Neural cell (in vitro differentiated cells): ENCODE measurements at regions not wholly inside any gene's neighbourhood (a gene's known extent, or its start where the extent isn't known, plus 50 kb on each side); places are given as distances from the start of the nearest gene placed in this dataset.

Source experiments
- H2AFZ ChIP-seq: fragments of 200-600, 300-800 bp; sonication (generic), shearing (Covaris generic); 2 replicates; pipeline ENCODE4 v1.6.0; 2014; ENCODE audit warnings: low read depth, mild to moderate bottlenecking, antibody characterized with exemption, low read length, moderate library complexity
- H3F3A ChIP-seq: fragments of 200-600 bp; shearing (Covaris generic); 2 replicates; pipeline ENCODE4 v1.6.1; 2016; ENCODE audit warnings: mild to moderate bottlenecking, moderate library complexity, mixed read lengths, antibody characterized with exemption, low read length; ENCODE audit not compliant: insufficient read depth, poor library complexity, severe bottlenecking
- H3K27ac ChIP-seq: fragments of 200-600, 300-800 bp; sonication (generic), shearing (Covaris generic); 2 replicates; pipeline ENCODE4 v1.5.1; 2014; ENCODE audit warnings: mild to moderate bottlenecking, low read length, moderate library complexity
- H3K27me3 ChIP-seq: fragments of 300-800, 200-600 bp; sonication (generic), shearing (Covaris generic); 2 replicates; pipeline ENCODE4 v1.6.0; 2014; ENCODE audit warnings: mild to moderate bottlenecking, low read depth, low read length, moderate library complexity; ENCODE audit not compliant: insufficient read depth
- H3K36me3 ChIP-seq: fragments of 300-800, 200-600 bp; sonication (generic), shearing (Covaris generic); 2 replicates; pipeline ENCODE4 v1.5.1; 2014; ENCODE audit warnings: mild to moderate bottlenecking, antibody characterized with exemption, low read length, moderate library complexity; ENCODE audit not compliant: insufficient read depth
- H3K4me2 ChIP-seq: fragments of 300-800, 200-600 bp; sonication (generic), shearing (Covaris generic); 2 replicates; pipeline ENCODE4 v1.6.0; 2014; ENCODE audit warnings: mild to moderate bottlenecking, low read length
- H3K4me3 ChIP-seq: fragments of 300-800, 200-600 bp; sonication (generic), shearing (Covaris generic); 2 replicates; pipeline ENCODE4 v1.5.1; 2014; ENCODE audit warnings: mild to moderate bottlenecking, low read length, moderate library complexity
- H3K79me2 ChIP-seq: fragments of 200-600 bp; shearing (Covaris generic); replicated peaks from 2 replicates; pipeline ENCODE4 v1.6.0; 2014; ENCODE audit warnings: mild to moderate bottlenecking, low read length, moderate library complexity; ENCODE audit not compliant: insufficient read depth
- H3K9ac ChIP-seq: fragments of 300-800, 200-600 bp; sonication (generic), shearing (Covaris generic); 2 replicates; pipeline ENCODE4 v1.6.1; 2016; ENCODE audit warnings: mild to moderate bottlenecking, low read length, mixed read lengths
- H3K9me2 ChIP-seq: fragments of 200-600 bp; shearing (Covaris generic); 2 replicates; pipeline ENCODE4 v1.6.1; 2016; ENCODE audit warnings: mild to moderate bottlenecking, low read length, mixed read lengths; ENCODE audit not compliant: insufficient read depth
- H3K9me3 ChIP-seq: fragments of 200-600, 300-800 bp; sonication (generic), shearing (Covaris generic); 2 replicates; pipeline ENCODE4 v1.6.1; 2016; ENCODE audit warnings: mild to moderate bottlenecking, mixed run types, low read length, moderate library complexity, mixed read lengths
- H4K20me1 ChIP-seq: fragments of 200-600 bp; shearing (Covaris generic); 2 replicates; pipeline ENCODE4 v1.6.1; 2016; ENCODE audit warnings: mild to moderate bottlenecking, mixed run types; ENCODE audit not compliant: insufficient read depth
- CTCF ChIP-seq: fragments of 450-650 bp; IDR thresholded peaks from 2 replicates; pipeline ENCODE4 v1.5.1; 2014; ENCODE audit warnings: antibody characterized with exemption, mild to moderate bottlenecking, moderate library complexity; ENCODE audit not compliant: poor library complexity, severe bottlenecking
- EP300 ChIP-seq: fragments of 450-650 bp; conservative IDR thresholded peaks from 2 replicates; pipeline ENCODE4 v1.6.1; 2014; ENCODE audit warnings: antibody characterized with exemption, mild to moderate bottlenecking, moderate library complexity; ENCODE audit not compliant: poor library complexity, severe bottlenecking
- EZH2 ChIP-seq: fragments of 200-600, 300-800 bp; shearing (Covaris generic), sonication (generic); IDR thresholded peaks from 2 replicates; pipeline ENCODE4 v1.6.1; 2014; ENCODE audit warnings: antibody characterized with exemption, low read length, borderline replicate concordance, mild to moderate bottlenecking; ENCODE audit not compliant: insufficient read depth, poor library complexity, severe bottlenecking
- MXI1 ChIP-seq: fragments of 450-650 bp; conservative IDR thresholded peaks from 2 replicates; pipeline ENCODE4 v1.6.1; 2014; ENCODE audit warnings: antibody characterized with exemption, mild to moderate bottlenecking; ENCODE audit not compliant: poor library complexity, severe bottlenecking
- POLR2AphosphoS5 ChIP-seq: IDR thresholded peaks from 2 replicates; pipeline ENCODE4 v1.6.1; 2012
- RAD21 ChIP-seq: fragments of 450-650 bp; conservative IDR thresholded peaks from 2 replicates; pipeline ENCODE4 v1.6.1; 2014; ENCODE audit warnings: antibody characterized with exemption, mild to moderate bottlenecking, moderate library complexity
- REST ChIP-seq: IDR thresholded peaks from 2 replicates; pipeline ENCODE4 v1.6.1; 2012; ENCODE audit warnings: borderline replicate concordance
- SMC3 ChIP-seq: fragments of 450-650 bp; conservative IDR thresholded peaks from 2 replicates; pipeline ENCODE4 v1.6.1; 2014; ENCODE audit warnings: antibody characterized with exemption, mild to moderate bottlenecking, moderate library complexity; ENCODE audit not compliant: poor library complexity
- TAF1 ChIP-seq: IDR thresholded peaks from 2 replicates; pipeline ENCODE4 v1.6.1; 2012; ENCODE audit warnings: low read depth

GRCh38 chr5:54833590-54833989 lies 151.8 kb downstream of the ESM1 start:
- Histone ChIP-seq H3K4me2 (no peak overlapping the region), H3K9me3 (no peaks in the 10 kb centered on the region), H3K9ac (no peak overlapping the region), H2AFZ (no peak overlapping the region), H3K36me3 (no peaks in the 10 kb centered on the region), H3F3A (no peaks in the 10 kb centered on the region), H3K27me3 (no peaks in the 10 kb centered on the region), H3K9me2 (no peaks in the 10 kb centered on the region), H3K4me3 (no peak overlapping the region), H3K27ac (no peak overlapping the region), H4K20me1 (no peaks in the 10 kb centered on the region), H3K79me2 (no peaks in the 10 kb centered on the region)
- no peak for TF ChIP-seq MXI1
- no peak for TF ChIP-seq RAD21

GRCh38 chr5:54832858-54833257 lies 152.5 kb downstream of the ESM1 start:
- no peaks in the 10 kb centered on the region for H4K20me1 ChIP-seq
- no peak overlapping the region for H3K27ac ChIP-seq
- H3K9me2 ChIP-seq = no peaks in the 10 kb centered on the region
- no peaks in the 10 kb centered on the region for H3K9me3 ChIP-seq
- no peak overlapping the region for H3K4me3 ChIP-seq
- TF ChIP-seq POLR2AphosphoS5 (no peak), SMC3 (no peak), EP300 (no peak), TAF1 (no peak), MXI1 (no peak), REST (no peak), CTCF (no peak), RAD21 (no peak), EZH2 (no peak)
- H3K9ac ChIP-seq = no peak overlapping the region
- no peaks in the 10 kb centered on the region for H3K36me3 ChIP-seq
- H3K79me2 ChIP-seq = no peaks in the 10 kb centered on the region
- H2AFZ ChIP-seq = no peak overlapping the region
- H3F3A ChIP-seq = no peaks in the 10 kb centered on the region
- H3K4me2 ChIP-seq = no peak overlapping the region
- H3K27me3 ChIP-seq = no peaks in the 10 kb centered on the region

- H3K27ac ChIP-seq = no peak overlapping the region
- no peaks in the 10 kb centered on the region for H3K79me2 ChIP-seq
- H3K4me3 ChIP-seq = no peak overlapping the region
- H3K36me3 ChIP-seq = no peaks in the 10 kb centered on the region
- no peaks in the 10 kb centered on the region for H3F3A ChIP-seq
- H3K27me3 ChIP-seq = no peaks in the 10 kb centered on the region
- H4K20me1 ChIP-seq = no peaks in the 10 kb centered on the region
- H2AFZ ChIP-seq = no peak overlapping the region
- H3K4me2 ChIP-seq = no peak overlapping the region
- H3K9me2 ChIP-seq = no peaks in the 10 kb centered on the region
- no peaks in the 10 kb centered on the region for H3K9me3 ChIP-seq
- H3K9ac ChIP-seq = no peak overlapping the region
- TF ChIP-seq CTCF (no peak), MXI1 (no peak), EP300 (no peak), REST (no peak), EZH2 (no peak), SMC3 (no peak), RAD21 (no peak)
These were observed 153.3 kb downstream of the ESM1 start for GRCh38 chr5:54832045-54832444.
